EL (cell line): ENCODE measurements at regions not wholly inside any gene's neighbourhood (a gene's known extent, or its start where the extent isn't known, plus 50 kb on each side); places are given as distances from the start of the nearest gene placed in this dataset.

Experiments used
- DNase-seq: peaks from one replicate; pipeline ENCODE4 v3.0.0-alpha.2; 2016

- DNase-seq: no peak
Observed at GRCh38 chr12:132439333-132439904, 50.5 kb upstream of the FBRSL1 start.

DNA sequence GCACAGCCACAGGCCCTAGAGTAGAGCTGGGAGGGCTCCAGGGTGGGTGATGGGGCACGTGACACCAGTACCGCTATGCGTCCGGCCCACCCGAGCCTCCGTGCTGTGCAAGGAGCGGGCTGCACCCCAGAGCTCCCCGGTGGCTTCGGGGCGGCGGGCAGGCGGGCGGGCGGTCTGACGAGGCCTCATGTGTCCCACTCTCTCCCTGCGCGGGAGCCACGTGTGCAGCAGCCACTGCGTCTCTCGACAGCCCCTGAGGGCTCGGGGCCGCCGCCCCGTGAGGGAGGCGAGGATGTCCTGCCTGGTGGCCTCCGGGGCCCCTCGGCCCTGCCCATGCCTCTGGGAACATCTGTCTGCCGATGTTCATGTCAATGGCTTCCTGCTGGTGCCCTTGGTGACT is 51.2 kb upstream of the FBRSL1 start:
- DNase-seq: no peak

GRCh38 chr12:132437943-132438700 is 51.8 kb upstream of the FBRSL1 start:
- no peak for DNase-seq

DNA sequence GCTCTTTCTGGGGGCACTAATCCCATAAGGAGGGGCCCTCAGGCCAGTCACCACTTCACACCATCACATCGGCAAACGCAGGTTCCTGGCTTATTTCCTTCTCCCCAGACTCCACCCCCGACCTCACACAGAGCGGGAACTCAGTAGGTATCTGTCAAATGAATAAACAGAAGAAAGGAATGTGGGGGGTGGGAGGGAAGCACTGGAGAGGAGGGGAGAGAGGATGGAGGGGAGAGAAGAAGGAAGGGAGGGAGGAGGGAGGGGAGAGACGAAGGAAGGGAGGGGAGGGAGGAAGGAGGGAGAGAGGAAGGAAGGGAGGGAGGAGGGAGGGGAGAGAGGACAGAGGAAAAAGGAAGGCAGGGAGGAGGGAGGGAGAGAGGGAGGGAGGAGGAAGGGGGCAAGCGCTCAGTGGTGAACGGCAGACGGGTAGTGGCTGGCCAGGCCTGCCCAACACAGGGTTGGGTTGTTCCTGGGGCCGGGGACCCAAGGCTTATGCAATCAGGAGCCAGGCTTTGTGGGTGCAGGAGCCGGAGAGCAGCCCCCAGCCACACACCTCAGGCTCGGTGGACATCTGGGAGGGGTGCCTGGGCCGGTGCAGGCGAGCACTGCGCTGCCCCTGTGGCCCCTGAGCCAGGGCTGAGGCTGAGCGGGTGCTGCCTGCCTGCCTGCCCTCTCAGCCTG is 52.6 kb upstream of the FBRSL1 start:
- no peak for DNase-seq

DNA sequence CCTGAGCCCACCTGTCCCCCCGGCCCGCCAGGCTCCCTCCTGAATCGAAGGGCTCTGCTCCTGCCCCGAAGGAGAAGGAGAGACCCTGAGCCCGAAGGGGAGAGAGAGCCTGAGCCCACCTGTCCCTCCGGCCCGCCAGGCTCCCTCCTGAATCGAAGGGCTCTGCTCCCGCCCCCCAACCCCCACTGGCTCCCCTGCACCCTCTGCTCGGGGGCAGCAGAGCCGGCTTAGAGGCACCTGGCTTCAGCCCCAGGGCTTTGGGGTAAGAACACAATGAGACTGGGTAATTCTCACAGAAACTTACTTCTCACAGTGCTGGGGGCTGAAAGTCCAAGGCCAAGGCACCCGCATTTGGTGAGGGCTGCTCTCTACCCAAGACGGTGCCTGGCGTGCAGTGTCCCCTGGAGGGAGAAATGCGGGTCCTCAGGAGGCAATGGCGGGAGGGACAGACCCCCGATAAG is 53.1 kb upstream of the FBRSL1 start:
- no peak for DNase-seq

DNA sequence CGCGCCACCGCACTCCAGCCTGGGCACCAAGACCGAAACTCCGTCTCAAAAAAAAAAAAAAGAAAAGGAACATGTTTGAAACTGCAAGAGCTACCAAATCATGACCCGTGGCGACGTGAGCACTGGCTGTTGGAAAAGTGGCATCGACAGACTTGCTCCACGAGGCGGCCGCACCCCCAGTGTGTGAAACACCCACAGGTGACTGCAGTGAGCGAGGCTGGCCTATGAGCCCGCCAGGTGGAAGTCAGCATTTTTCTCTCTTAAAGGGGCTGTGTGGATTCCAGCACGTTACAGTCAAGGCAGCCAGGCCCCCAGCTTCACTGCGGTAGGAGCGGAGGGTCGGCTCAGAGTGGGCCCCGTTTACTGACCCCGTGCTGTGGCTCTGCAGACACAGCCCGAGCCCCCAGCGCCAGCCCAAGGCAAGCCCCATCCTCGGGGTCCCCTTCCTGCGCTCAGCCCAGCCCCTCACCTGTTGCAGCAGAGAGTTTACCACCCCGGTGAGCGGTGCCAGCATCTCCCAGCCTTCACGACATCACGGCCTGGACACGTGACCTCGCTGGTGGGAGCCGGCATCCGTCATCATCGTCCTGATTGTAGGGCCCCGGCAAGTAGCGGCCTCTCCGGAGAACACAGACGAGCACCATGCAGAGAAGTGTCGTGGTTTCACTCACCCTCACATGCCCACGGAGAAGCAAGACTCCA is 54.3 kb upstream of the FBRSL1 start:
- DNase-seq: no peak

- no peak for DNase-seq
Observed at GRCh38 chr12:132433641-132434395, 56.1 kb upstream of the FBRSL1 start.

DNA sequence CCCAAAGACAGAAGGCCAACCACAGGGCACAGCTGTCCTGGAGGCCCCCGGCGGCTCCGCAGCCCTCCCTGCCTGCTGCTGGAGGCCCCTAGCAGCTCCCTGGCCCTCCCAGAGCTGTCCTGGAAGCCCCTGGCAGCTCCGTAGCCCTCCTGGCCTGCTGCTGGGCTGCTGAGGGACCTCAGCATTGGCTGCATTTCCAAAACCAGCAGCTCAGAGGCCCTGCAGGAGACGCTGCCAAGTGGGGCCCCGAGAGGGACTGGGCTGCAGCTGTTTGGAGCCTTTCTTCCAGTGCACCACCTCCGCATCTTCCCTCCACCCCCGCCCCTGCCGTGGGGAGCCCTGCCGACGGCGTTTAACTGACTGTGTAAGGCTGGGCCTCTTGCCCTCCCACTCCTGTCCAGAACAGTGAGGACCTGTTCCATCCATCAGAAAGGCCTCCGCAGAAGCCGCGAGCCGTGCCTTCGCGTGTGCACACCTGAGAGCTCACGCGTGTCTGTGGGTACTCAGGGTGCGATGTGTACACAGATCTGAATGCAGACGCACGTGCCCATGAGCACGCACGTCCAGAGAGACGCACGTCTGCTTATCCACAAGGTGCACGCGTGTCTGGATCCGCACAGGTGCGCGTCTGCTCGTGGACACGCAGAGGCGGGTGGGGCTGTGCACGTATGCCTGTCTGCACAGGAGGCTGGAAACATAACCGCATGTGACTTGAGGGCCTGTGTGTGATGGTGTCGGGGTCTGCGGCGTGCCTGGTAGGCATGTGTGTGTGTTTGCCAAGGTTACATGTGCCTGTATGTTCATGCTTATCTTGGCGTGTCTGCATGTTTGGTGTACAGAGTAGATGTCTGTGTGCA is 57.0 kb upstream of the FBRSL1 start:
- no peak for DNase-seq

DNA sequence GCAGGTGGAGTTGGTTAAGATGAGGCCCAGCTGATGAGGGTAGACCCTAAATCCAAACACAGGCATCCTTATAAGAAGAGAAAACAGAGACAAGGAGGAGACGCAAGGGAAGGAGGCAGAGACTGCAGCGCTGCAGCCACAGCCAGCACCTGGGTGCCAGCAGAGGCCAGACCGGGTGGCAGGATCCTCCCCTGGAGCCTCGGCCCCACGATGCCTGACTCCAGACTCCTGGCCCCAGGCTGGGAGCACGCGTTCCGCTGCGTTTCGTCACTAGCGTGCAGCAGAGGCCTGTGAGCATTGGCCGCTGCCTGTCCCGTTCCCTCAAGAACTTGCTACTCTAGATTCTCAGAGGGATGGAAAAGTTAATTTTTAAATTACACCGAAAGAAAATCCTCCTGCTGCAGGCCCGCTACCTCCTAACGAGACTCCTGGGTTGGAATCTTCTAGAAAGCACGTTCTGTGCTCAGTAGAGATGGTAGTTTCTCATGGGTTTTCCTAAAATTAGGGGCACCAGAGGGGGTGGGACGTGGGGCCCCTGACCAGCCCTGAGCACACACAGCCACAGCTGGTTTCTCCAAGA is 57.7 kb upstream of the FBRSL1 start:
- DNase-seq: no peak

DNA sequence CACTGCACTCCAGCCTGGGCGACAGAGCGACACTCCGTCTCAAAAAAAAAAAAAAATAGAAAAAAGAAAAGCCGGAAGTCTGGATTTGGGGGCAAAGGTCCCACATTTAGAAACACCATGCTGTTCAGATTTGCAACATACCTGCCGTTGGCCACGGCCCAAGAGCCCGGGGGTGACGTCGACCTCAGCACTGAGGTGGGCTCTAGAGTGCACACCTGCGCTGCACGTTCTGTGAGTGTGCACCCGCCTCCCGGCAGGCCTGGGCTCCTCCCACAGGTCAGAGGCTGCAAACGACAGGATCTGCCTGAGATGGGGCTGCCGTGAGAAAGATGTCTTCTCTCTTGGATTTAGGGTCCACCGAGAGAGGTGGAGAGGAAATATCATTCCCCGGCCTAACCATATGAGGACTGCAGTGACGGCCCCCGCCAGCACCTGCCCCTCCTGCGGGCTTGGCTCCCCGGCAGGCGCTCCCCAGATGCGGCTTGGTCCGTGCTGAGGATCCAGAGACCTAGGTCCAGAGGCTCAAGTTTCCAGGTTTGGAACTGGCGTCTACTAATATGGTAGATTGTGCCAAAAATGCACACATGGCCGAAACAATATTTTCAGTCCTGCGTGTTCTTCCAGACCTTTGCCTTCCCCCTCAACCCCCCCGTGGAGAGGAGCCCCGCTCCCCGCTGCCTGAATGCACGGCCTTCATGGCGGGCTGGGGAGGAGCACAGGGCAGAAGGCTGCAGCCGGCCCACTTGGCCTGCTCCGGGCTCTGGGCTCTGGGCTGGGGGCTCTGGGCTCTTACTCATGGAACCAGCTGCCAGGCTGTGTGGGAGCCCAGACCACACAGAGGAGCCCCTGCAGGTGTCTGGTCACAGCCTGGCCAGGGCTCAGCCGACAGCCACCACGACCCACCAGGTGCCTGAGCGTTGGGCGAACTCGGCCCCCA is 58.8 kb upstream of the FBRSL1 start:
- no peak for DNase-seq

DNA sequence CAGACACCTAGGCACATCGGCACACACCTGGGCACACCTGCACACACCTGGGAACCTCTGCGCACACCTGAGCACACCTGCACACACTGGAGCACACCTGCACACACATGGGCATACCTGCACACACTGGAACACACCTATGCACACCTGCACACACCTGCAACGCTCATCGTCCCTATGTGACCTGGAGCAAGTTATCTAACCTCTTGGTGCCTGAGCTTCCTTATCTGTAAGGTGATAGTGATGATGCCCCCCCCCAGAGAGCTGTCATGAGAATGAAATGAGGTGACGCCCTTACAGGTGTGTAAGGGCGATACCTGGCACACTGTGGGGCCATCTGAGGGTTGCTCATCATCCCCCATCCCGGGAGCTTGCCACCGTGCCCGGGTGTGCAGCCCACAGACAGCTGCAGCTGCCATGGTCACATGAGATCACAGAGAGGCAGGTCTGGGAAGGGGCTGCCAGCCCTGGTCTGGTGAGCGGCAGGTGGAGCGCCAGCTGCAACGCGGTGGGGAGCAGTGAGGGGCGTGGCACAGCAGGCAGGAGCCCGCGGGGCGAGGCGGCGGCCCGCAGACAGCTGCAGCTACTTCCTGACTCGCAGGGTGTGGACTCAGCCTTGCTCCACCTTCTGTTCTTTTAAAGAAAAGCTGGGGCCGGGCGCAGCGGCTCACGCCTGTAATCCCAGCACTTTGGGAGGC is 59.9 kb upstream of the FBRSL1 start:
- DNase-seq: no peak

GRCh38 chr12:132429602-132429945 is 60.4 kb upstream of the FBRSL1 start:
- no peak for DNase-seq

DNA sequence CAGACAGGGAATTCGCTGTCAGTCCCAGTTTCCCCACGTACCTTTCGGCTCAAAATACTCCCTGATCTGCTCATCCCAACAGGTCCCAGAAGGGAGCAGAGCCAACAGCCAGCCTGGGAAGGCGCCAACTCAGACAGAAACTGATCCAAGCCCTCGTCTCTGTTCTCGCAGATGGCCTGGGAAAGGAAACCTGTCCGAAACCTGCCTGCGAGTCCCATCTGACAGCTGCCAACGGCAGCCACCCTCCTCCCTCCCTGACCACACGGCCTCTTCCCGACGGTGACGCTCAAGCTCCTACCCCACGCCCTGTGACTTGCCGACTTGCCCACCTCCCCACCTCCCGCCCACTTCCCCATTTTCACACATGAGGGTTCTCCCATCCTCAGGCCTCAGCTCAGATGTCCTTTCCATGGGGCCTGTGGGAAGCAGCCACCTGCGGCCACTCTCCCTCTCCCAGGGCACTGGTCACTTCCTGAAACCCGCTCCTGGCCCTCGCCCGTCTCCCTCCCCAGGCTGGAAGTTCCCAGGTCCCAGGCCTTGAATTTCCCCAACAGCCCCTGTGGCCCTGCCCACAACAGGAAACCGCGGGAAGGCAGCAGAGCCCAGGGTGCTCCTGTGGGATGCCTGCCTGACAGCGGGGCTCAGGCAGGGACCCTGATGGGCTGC is 60.9 kb upstream of the FBRSL1 start:
- no peak for DNase-seq

DNA sequence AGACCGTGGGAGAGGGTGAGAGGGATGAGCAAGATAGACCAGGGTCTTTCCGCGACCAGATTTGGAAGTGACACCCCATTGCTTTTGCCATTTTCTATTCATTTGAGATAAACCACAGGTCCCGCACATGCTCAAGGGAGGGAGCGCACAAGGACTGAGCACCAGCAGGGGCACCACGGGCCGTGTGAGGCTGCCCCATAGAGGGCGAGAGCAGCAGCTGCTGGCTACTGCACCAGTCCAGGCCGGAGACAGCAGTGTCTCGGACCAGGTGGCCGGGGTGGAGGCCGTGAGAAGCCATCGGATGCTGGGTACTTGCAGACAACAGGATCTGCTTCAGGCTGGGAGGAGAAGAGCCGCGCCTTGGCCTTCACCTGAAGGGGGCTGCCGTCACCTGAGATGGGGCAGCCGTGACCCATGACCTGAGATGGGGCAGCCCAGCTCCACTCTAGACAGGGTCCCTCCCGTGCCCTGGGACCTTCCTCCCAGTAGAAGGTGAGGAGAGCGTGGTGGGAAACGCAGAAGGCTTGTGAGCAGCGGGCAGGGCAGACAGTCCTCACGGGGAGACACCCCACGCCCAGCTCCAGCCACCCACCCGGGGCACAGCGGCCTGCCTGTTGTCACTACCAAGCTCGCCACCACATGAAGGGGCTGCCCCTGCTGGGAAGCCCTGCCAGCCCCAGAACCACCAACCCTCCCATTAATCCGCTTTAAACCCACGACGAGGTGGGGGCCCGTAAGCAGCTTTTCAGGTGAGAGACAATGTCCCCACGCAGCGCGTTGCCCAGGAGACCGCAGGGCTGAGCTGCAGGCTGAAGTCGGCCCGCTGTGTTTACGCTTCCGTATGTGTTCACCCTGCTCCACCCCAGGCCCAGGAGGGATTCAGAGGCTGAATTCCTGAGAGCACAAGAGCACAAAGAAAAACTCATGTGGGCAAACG is 61.7 kb upstream of the FBRSL1 start:
- no peak for DNase-seq

DNA sequence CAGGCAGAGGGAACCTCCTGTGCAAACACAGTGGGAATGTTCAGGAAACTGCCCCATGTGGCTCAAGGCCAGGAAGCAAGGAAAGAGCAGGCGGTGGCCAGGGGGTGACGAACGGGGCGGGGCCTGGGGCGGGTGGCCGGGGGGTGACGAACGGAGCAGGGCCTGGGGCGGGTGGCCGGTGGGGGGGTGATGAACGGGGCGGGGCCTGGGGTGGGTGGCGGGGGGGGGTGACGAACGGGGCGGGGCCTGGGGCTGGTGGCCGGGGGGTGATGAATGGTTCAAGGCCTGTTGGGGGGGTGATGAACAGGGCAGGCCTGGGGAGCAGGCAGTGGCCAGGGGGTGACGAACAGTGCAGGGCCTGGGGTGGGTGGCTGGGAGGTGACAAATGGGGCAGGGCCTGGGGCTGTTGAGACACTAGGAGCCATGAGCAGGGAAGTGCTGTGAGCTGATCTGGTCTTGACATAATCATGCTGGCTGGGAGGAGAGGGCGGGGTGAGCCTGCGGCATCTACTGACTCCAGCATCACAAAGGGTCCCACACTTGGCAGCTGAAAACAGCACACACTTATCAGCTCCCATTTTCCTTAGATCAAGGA is 62.7 kb upstream of the FBRSL1 start:
- no peak for DNase-seq

DNA sequence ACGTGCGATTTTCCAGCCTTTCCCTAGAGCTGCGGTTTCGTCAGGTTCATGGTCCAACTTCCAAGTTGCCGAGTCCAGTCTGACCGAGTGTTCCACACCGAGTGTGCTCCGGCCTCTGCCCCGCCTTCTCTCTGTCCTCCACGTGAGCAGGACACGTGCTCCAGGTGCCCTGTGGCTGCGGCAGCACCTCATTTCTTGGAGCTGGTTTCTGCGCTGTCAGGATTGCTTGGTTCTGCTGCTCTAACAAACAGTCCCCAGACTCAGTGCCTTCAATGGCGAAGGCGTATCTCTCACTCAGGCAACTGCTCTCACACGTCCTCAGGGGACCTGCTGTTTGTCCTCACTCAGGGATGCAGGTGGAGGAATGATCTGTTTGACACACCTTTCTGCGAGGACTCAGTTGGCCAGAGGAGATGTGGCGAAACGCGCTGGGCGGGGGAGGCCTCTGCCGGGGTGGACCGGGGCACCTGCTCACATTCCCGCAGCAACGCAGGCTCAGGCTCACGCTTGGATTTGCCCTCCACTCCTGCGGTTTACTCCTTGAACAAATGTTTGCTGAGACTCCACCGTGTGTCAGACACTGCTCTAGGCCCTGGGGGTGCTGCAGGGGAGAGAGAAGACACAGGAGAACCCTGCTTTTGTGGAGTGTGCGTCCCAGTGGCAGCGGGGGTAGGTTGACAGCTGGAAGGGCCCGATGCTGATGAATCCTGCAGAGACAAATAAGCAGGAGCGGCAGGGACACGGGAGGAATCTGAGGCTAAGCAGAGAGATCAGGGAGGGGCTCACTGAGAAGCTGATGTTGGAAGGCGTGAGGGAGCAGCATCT is 63.4 kb upstream of the FBRSL1 start:
- DNase-seq: no peak

- DNase-seq: no peak
Observed at GRCh38 chr12:132424811-132425210, 65.1 kb upstream of the FBRSL1 start.
